Immature natural killer cell (primary cell): ENCODE measurements at regions not wholly inside any gene's neighbourhood (a gene's known extent, or its start where the extent isn't known, plus 50 kb on each side); places are given as distances from the start of the nearest gene placed in this dataset.
A peak's percentile ranks its signal among the peaks of the same experiment; 100 is the strongest.
"Not testable (repeated sequence)": the region's sequence is repeated elsewhere in the genome, so short reads cannot be mapped to it uniquely, and the experiment has no call there.

Source experiments
- DNase-seq, 3 donors: peaks; one replicate each; pipeline ENCODE4 v3.0.0; 2022; ENCODE audit warnings: mixed read lengths in 1 of 3
- H3K27ac Mint-ChIP-seq, 6 donors: one replicate each; pipeline ENCODE4 v1.8.0; 2020; ENCODE audit warnings: mixed read lengths in 6 of 6, mild to moderate bottlenecking in 5 of 6, inconsistent platforms in 4 of 6, moderate library complexity in 3 of 6
- H3K27me3 Mint-ChIP-seq, 3 donors: one replicate each; pipeline ENCODE4 v1.8.0; 2020 to 2021; ENCODE audit warnings: low read depth in 3 of 3, mild to moderate bottlenecking in 3 of 3, mixed read lengths in 3 of 3, moderate library complexity in 3 of 3, inconsistent platforms in 1 of 3
- H3K36me3 Mint-ChIP-seq, 3 donors: one replicate each; pipeline ENCODE4 v1.8.0; 2020; ENCODE audit warnings: mixed read lengths in 3 of 3, inconsistent platforms in 2 of 3, mild to moderate bottlenecking in 2 of 3
- H3K4me1 Mint-ChIP-seq, 2 donors: one replicate each; pipeline ENCODE4 v1.8.0; 2020; ENCODE audit warnings: inconsistent platforms in 2 of 2, mild to moderate bottlenecking in 2 of 2, mixed read lengths in 2 of 2, moderate library complexity in 1 of 2
- H3K4me3 Mint-ChIP-seq, 5 donors: one replicate each; pipeline ENCODE4 v1.8.0; 2020; ENCODE audit warnings: mild to moderate bottlenecking in 5 of 5, mixed read lengths in 5 of 5, inconsistent platforms in 3 of 5, moderate library complexity in 3 of 5
- H3K9me3 Mint-ChIP-seq, 6 donors: one replicate each; pipeline ENCODE4 v1.8.0; 2020; ENCODE audit warnings: mild to moderate bottlenecking in 6 of 6, mixed read lengths in 6 of 6, inconsistent platforms in 4 of 6, moderate library complexity in 3 of 6

- Mint-ChIP-seq H3K4me1 (peaks cover 16 to 22% of the 10 kb centered on the region in 2 donors), H3K27me3 (peaks cover 4 to 7% (median 4%) of the 10 kb centered on the region in 3 donors), H3K27ac (peak overlapping the region; percentile 85 to 97 (median 92)), H3K4me3 (peak overlapping the region; percentile 90 to 97 (median 93)), H3K9me3 (no peaks in the 10 kb centered on the region), H3K36me3 (no peaks in the 10 kb centered on the region)
- peak; percentile 97 for DNase-seq
Observed at GRCh38 chr13:44141725-44142539, 231.7 kb upstream of the SERP2 start.

- Mint-ChIP-seq H3K9me3 (no peaks in the 10 kb centered on the region), H3K27ac (peak overlapping the region; percentile 85 to 97 (median 92)), H3K4me1 (peaks cover 16 to 24% of the 10 kb centered on the region in 2 donors), H3K36me3 (no peaks in the 10 kb centered on the region), H3K27me3 (peaks cover 4 to 7% (median 4%) of the 10 kb centered on the region in 3 donors), H3K4me3 (peak overlapping the region; percentile 90 to 97 (median 93))
- no peak for DNase-seq
Observed at GRCh38 chr13:44142540-44142867, 231.1 kb upstream of the SERP2 start.

- Mint-ChIP-seq H3K27ac (peak overlapping the region in 2 of 6 donors; percentile 85 to 96), H3K36me3 (no peaks in the 10 kb centered on the region)
Observed at GRCh38 chr13:44142941-44143665, 230.5 kb upstream of the SERP2 start.

GRCh38 chr13:44146138-44146537, 227.5 kb upstream of the SERP2 start:
- H3K36me3 Mint-ChIP-seq = no peaks in the 10 kb centered on the region
- peaks cover 4 to 7% (median 4%) of the 10 kb centered on the region in 3 donors for H3K27me3 Mint-ChIP-seq
- peaks cover 11 to 24% of the 10 kb centered on the region in 2 donors for H3K4me1 Mint-ChIP-seq
- no peaks in the 10 kb centered on the region for H3K9me3 Mint-ChIP-seq
- DNase-seq = no peak
- H3K4me3 Mint-ChIP-seq = no peak overlapping the region
- H3K27ac Mint-ChIP-seq = no peak overlapping the region

More at GRCh38 chr13:44142941-44143665, 230.5 kb upstream of the SERP2 start:
- Mint-ChIP-seq H3K4me1 (peaks cover 16 to 29% of the 10 kb centered on the region in 2 donors), H3K27me3 (peaks cover 4 to 7% (median 4%) of the 10 kb centered on the region in 3 donors), H3K9me3 (no peaks in the 10 kb centered on the region), H3K4me3 (peak overlapping the region; percentile 90 to 97 (median 93))
- DNase-seq = no peak

- H3K27me3 Mint-ChIP-seq = peaks cover 2 to 7% (median 3%) of the 10 kb centered on the region in 3 donors
- no peak overlapping the region for H3K4me3 Mint-ChIP-seq
- no peaks in the 10 kb centered on the region for H3K36me3 Mint-ChIP-seq
- DNase-seq = no peak
- H3K4me1 Mint-ChIP-seq = peaks cover 5 to 16% of the 10 kb centered on the region in 2 donors
- H3K27ac Mint-ChIP-seq = peak overlapping the region in 1 of 6 donors; percentile 35
- no peaks in the 10 kb centered on the region for H3K9me3 Mint-ChIP-seq
Observed at GRCh38 chr13:44147233-44147632, 226.4 kb upstream of the SERP2 start.

GRCh38 chr13:44147648-44148047, 226.0 kb upstream of the SERP2 start:
- Mint-ChIP-seq H3K9me3 (no peaks in the 10 kb centered on the region), H3K4me1 (peaks cover under 1 to 12% of the 10 kb centered on the region in 2 donors), H3K27me3 (peaks cover 2 to 7% (median 2%) of the 10 kb centered on the region in 3 donors), H3K36me3 (no peaks in the 10 kb centered on the region), H3K27ac (no peak overlapping the region), H3K4me3 (no peak overlapping the region)
- peak in 2 of 3 donors; percentile 14 for DNase-seq

GRCh38 chr13:44148159-44148914, 225.3 kb upstream of the SERP2 start:
- H3K27me3 Mint-ChIP-seq = peaks cover 1 to 7% (median 2%) of the 10 kb centered on the region in 3 donors
- no peak overlapping the region for H3K4me3 Mint-ChIP-seq
- no peak overlapping the region for H3K27ac Mint-ChIP-seq
- no peak for DNase-seq
- no peaks in the 10 kb centered on the region for H3K36me3 Mint-ChIP-seq
- peaks cover 0 to 8% of the 10 kb centered on the region in 2 donors for H3K4me1 Mint-ChIP-seq
- H3K9me3 Mint-ChIP-seq = no peaks in the 10 kb centered on the region

- H3K27me3 Mint-ChIP-seq, H3K36me3 Mint-ChIP-seq, H3K27ac Mint-ChIP-seq, H3K4me1 Mint-ChIP-seq, H3K9me3 Mint-ChIP-seq, H3K4me3 Mint-ChIP-seq, DNase-seq: not testable (repeated sequence)
Observed at GRCh38 chr13:44149231-44149630, 224.4 kb upstream of the SERP2 start.

- Mint-ChIP-seq H3K9me3 (no peaks in the 10 kb centered on the region), H3K4me3 (no peak overlapping the region), H3K36me3 (peaks cover 0 to 4% (median 0%) of the 10 kb centered on the region in 3 donors), H3K27ac (no peak overlapping the region), H3K4me1 (peaks cover 0 to 8% of the 10 kb centered on the region in 2 donors), H3K27me3 (peaks cover 0 to 2% (median 1%) of the 10 kb centered on the region in 3 donors)
- DNase-seq = no peak
Observed at GRCh38 chr13:44149821-44150220, 223.8 kb upstream of the SERP2 start.

GRCh38 chr13:44151474-44151873, 222.2 kb upstream of the SERP2 start:
- Mint-ChIP-seq H3K27ac (no peak overlapping the region), H3K27me3 (peaks cover under 1 to 3% (median 1%) of the 10 kb centered on the region in 3 donors)
- DNase-seq = no peak

GRCh38 chr13:44153496-44153895, 220.1 kb upstream of the SERP2 start:
- no peaks in the 10 kb centered on the region for H3K9me3 Mint-ChIP-seq
- H3K27me3 Mint-ChIP-seq = peaks cover 0 to 3% (median 1%) of the 10 kb centered on the region in 3 donors
- no peak overlapping the region for H3K4me3 Mint-ChIP-seq
- peaks cover 0 to 9% (median 0%) of the 10 kb centered on the region in 3 donors for H3K36me3 Mint-ChIP-seq
- H3K4me1 Mint-ChIP-seq = no peaks in the 10 kb centered on the region
- no peak for DNase-seq
- H3K27ac Mint-ChIP-seq = no peak overlapping the region

More at GRCh38 chr13:44151474-44151873, 222.2 kb upstream of the SERP2 start:
- Mint-ChIP-seq H3K4me1 (peaks cover 0 to 8% of the 10 kb centered on the region in 2 donors), H3K9me3 (no peaks in the 10 kb centered on the region), H3K4me3 (no peak overlapping the region), H3K36me3 (peaks cover 0 to 9% (median 0%) of the 10 kb centered on the region in 3 donors)

- no peak for DNase-seq
- Mint-ChIP-seq H3K36me3 (peaks cover 0 to 9% (median 0%) of the 10 kb centered on the region in 3 donors), H3K9me3 (peaks cover 0 to 1% (median 0%) of the 10 kb centered on the region in 6 donors), H3K4me3 (no peak overlapping the region), H3K27ac (no peak overlapping the region), H3K27me3 (peaks cover 0 to 3% (median 1%) of the 10 kb centered on the region in 3 donors), H3K4me1 (no peaks in the 10 kb centered on the region)
Observed at GRCh38 chr13:44155422-44156293, 218.0 kb upstream of the SERP2 start.

GRCh38 chr13:44156294-44156658, 217.3 kb upstream of the SERP2 start:
- no peak overlapping the region for H3K27ac Mint-ChIP-seq
- DNase-seq = no peak
- no peak overlapping the region for H3K4me3 Mint-ChIP-seq
- no peaks in the 10 kb centered on the region for H3K4me1 Mint-ChIP-seq
- peaks cover 0 to 9% (median 0%) of the 10 kb centered on the region in 3 donors for H3K36me3 Mint-ChIP-seq
- H3K9me3 Mint-ChIP-seq = peaks cover 0 to 1% (median 0%) of the 10 kb centered on the region in 6 donors
- peaks cover 0 to 3% (median 1%) of the 10 kb centered on the region in 3 donors for H3K27me3 Mint-ChIP-seq
